ENCODE measurements at regions not wholly inside any gene's neighbourhood (a gene's known extent, or its start where the extent isn't known, plus 50 kb on each side); places are given as distances from the start of the nearest gene placed in this dataset.

GRCh38 chr6:19024737-19025136 lies 637.6 kb downstream of the RNF144B start:
- Histone ChIP-seq H4K8ac (ENCODE audit: extremely low read depth, insufficient read depth, low read length) (no peak overlapping the region), H3K4ac (replicated peaks; ENCODE audit: insufficient read length, low read depth, low read length) (no peak overlapping the region), H3K18ac (ENCODE audit: extremely low read depth, low read length) (no peak overlapping the region), H3K9ac (replicated peaks in 1 of 4; ENCODE audit: extremely low read depth in 1 of 4, low read depth in 3 of 4, low read length in 3 of 4) (no peak overlapping the region), H3K79me1 (ENCODE audit: low read depth, low read length) (no peaks in the 10 kb centered on the region), H3K36me3 (ENCODE audit: control insufficient read depth in 2 of 4, insufficient read depth in 4 of 4, low read length in 3 of 4) (no peaks in the 10 kb centered on the region), H4K20me1 (replicated peaks in 1 of 2; ENCODE audit: control insufficient read depth in 1 of 2, insufficient read depth in 2 of 2, low read length in 2 of 2) (no peaks in the 10 kb centered on the region), H2AK5ac (ENCODE audit: low read depth, low read length) (no peak overlapping the region), H3K27ac (ENCODE audit: low read depth, low read length) (no peak overlapping the region), H3K4me2 (ENCODE audit: insufficient read depth in 1 of 2, low read depth in 2 of 2, low read length in 2 of 2) (no peak overlapping the region), H2BK12ac (ENCODE audit: low read depth, low read length) (no peak overlapping the region), H2BK5ac (ENCODE audit: low read depth, low read length) (no peak overlapping the region), H2AFZ (ENCODE audit: low read length) (no peak overlapping the region), H2BK120ac (replicated peaks; ENCODE audit: low read depth, low read length) (no peak overlapping the region), H3K4me1 (replicated peaks in 1 of 4; ENCODE audit: control insufficient read depth in 3 of 4, insufficient read depth in 4 of 4, low read length in 3 of 4) (no peaks in the 10 kb centered on the region), H2BK15ac (ENCODE audit: low read length) (no peak overlapping the region), H3K9me3 (ENCODE audit: insufficient read depth in 2 of 2, low read depth in 1 of 2, low read length in 1 of 2) (no peaks in the 10 kb centered on the region), H4K91ac (replicated peaks; ENCODE audit: insufficient read length, low read length) (no peak overlapping the region), H2BK20ac (ENCODE audit: low read length) (no peak overlapping the region), H3K23ac (ENCODE audit: insufficient read length) (no peak overlapping the region), H3K23me2 (ENCODE audit: low read depth, low read length) (no peaks in the 10 kb centered on the region; the same call in 1 of the 2 replicates), H3K27me3 (replicated peaks in 1 of 4; ENCODE audit: control insufficient read depth in 3 of 4, extremely low read depth in 1 of 4, insufficient read depth in 3 of 4, low read length in 3 of 4) (no peaks in the 10 kb centered on the region), H3K14ac (ENCODE audit: insufficient read length) (no peak overlapping the region), H3K4me3 (ENCODE audit: extremely low read depth in 1 of 4, insufficient read depth in 2 of 4, low read depth in 3 of 4, low read length in 4 of 4) (no peak overlapping the region), H4K5ac (ENCODE audit: insufficient read length, low read depth, low read length) (no peak overlapping the region), H3K56ac (replicated peaks; ENCODE audit: insufficient read length, low read depth, low read length) (no peak overlapping the region), H3K79me2 (ENCODE audit: control insufficient read depth in 1 of 2, insufficient read depth in 2 of 2, low read length in 2 of 2) (no peaks in the 10 kb centered on the region)
- FAIRE-seq = peak; percentile 97
- WGBS, 2 experiments (ENCODE audit: extremely low coverage in 1 of 2, insufficient coverage in 1 of 2, insufficient read length in 1 of 2, insufficient replicate concordance in 2 of 2, low coverage in 1 of 2, low lambda C conversion rate in 2 of 2, missing lambda C conversion rate in 1 of 2) = 40% methylated on average over 4 of the region's 4 CpGs; no CpG with 5 or more reads in 1 of the 2 experiments
- DNase-seq (ENCODE audit: low read depth in 1 of 2, low spot score in 2 of 2) = peak in 1 of 2 experiments; percentile 51
- CTCF ChIA-PET (ENCODE audit: partially characterized antibody) = interaction anchor here (0.6 to 3.1 kb wide), 57 partner anchors 9 to 1035 kb away, joined by 3 to 23 read pairs (median 4); no protein-coding TSS in a partner anchor
- POLR2A ChIA-PET (ENCODE audit: partially characterized antibody) = interaction anchor here (1.2 kb wide), 1 partner anchor 815 kb away, joined by 3 read pairs; no protein-coding TSS in a partner anchor
- no peak for TF ChIP-seq E2F6 (IDR thresholded peaks at IDR 0.05)
- TF ChIP-seq SIRT6 (IDR thresholded peaks at IDR 0.05; ENCODE audit: low read length) = no peak
- no peak for TF ChIP-seq CTBP2 (IDR thresholded peaks at IDR 0.05; ENCODE audit: borderline replicate concordance, insufficient read depth, insufficient read length, low read length)
- TF ChIP-seq YY1 (IDR thresholded peaks at IDR 0.05; ENCODE audit: low read depth, low read length) = peak; percentile 49; the same call in 1 of the 2 replicates
- TF ChIP-seq POU5F1 (IDR thresholded peaks at IDR 0.05; ENCODE audit: low read depth, low read length) = no peak
- TF ChIP-seq SP1 (IDR thresholded peaks at IDR 0.05; ENCODE audit: low read depth, low read length) = no peak
- TF ChIP-seq CHD2 (IDR thresholded peaks at IDR 0.05; ENCODE audit: low read length) = no peak
- TF ChIP-seq SAP30 (IDR thresholded peaks at IDR 0.05; ENCODE audit: insufficient read depth, insufficient replicate concordance, low read length) = no peak
- no peak for TF ChIP-seq RFX5 (IDR thresholded peaks at IDR 0.05; ENCODE audit: borderline replicate concordance, low read depth, low read length)
- TF ChIP-seq EP300 (IDR thresholded peaks at IDR 0.05; ENCODE audit: borderline replicate concordance in 1 of 2, low read depth in 2 of 2, low read length in 2 of 2) = no peak
- peak; percentile 93 to 95 for TF ChIP-seq RAD21 (IDR thresholded peaks at IDR 0.05 in 1 of 2, conservative IDR thresholded peaks at IDR 0.05 in 1 of 2; ENCODE audit: low read depth in 2 of 2, low read length in 2 of 2)
- no peak for TF ChIP-seq TCF12 (IDR thresholded peaks at IDR 0.05; ENCODE audit: low read depth, low read length)
- TF ChIP-seq TEAD4 (IDR thresholded peaks at IDR 0.05; ENCODE audit: low read depth, low read length) = 0 out of 2 replicates have a peak, but pooled peaks have one; percentile 7

All from H1 (cell line).